ENCODE measurements at regions not wholly inside any gene's neighbourhood (a gene's known extent, or its start where the extent isn't known, plus 50 kb on each side); places are given as distances from the start of the nearest gene placed in this dataset.

DNA sequence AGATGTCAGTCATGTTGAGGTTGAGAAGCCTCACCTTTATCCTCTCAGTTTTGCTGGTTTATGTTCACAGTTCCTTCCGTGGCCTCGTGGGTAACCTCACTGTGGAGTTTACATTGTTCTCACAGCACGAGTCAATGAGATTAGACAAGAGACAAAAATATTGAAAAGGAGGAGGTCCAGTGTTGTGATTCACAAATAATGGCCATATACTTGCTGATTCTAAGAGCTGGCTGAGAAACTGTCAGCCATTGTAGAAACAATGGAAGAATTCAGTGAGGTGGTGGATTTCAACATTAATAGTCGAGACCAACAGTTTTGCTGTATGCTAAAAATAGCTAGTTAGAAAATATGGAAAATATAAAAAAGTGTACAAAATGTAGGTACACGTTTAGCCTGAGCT lies 176.4 kb upstream of the WSCD1 start:
- TF ChIP-seq, protein P1, sequence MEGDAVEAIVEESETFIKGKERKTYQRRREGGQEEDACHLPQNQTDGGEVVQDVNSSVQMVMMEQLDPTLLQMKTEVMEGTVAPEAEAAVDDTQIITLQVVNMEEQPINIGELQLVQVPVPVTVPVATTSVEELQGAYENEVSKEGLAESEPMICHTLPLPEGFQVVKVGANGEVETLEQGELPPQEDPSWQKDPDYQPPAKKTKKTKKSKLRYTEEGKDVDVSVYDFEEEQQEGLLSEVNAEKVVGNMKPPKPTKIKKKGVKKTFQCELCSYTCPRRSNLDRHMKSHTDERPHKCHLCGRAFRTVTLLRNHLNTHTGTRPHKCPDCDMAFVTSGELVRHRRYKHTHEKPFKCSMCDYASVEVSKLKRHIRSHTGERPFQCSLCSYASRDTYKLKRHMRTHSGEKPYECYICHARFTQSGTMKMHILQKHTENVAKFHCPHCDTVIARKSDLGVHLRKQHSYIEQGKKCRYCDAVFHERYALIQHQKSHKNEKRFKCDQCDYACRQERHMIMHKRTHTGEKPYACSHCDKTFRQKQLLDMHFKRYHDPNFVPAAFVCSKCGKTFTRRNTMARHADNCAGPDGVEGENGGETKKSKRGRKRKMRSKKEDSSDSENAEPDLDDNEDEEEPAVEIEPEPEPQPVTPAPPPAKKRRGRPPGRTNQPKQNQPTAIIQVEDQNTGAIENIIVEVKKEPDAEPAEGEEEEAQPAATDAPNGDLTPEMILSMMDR (IDR thresholded peaks at IDR 0.05; ENCODE audit: insufficient read depth, low read length): no peak
- no peak for TF ChIP-seq GABPA (IDR thresholded peaks at IDR 0.05; ENCODE audit: low read depth)

All from HL-60 (cell line).